DOHH2 (cell line): ENCODE measurements at regions not wholly inside any gene's neighbourhood (a gene's known extent, or its start where the extent isn't known, plus 50 kb on each side); places are given as distances from the start of the nearest gene placed in this dataset.

Experiments used
- H3F3A ChIP-seq: fragments of 200-600 bp; sonication (generic), shearing (Covaris generic); 2 replicates; pipeline ENCODE4 v1.6.0; 2016; ENCODE audit warnings: antibody characterized with exemption, mild to moderate bottlenecking; ENCODE audit not compliant: control insufficient read depth, insufficient read depth
- H3K27ac ChIP-seq: fragments of 200-600 bp; sonication (generic); 2 replicates; pipeline ENCODE4 v1.5.1; 2014; ENCODE audit warnings: low read depth, mild to moderate bottlenecking, low read length, moderate library complexity
- H3K27me3 ChIP-seq: fragments of 200-600 bp; sonication (generic); 2 replicates; pipeline ENCODE4 v1.6.1; 2014; ENCODE audit warnings: mild to moderate bottlenecking, low read length, mixed read lengths; ENCODE audit not compliant: control insufficient read depth
- H3K36me3 ChIP-seq: fragments of 200-600 bp; sonication (generic); 2 replicates; pipeline ENCODE4 v1.6.1; 2014; ENCODE audit warnings: mild to moderate bottlenecking, low read length, moderate library complexity, mixed read lengths; ENCODE audit not compliant: control insufficient read depth
- H3K4me1 ChIP-seq: fragments of 200-600 bp; sonication (generic); 2 replicates; pipeline ENCODE4 v1.6.1; 2014; ENCODE audit warnings: mild to moderate bottlenecking, low read length, mixed read lengths; ENCODE audit not compliant: control insufficient read depth
- H3K4me2 ChIP-seq: fragments of 200-600 bp; sonication (generic); 2 replicates; pipeline ENCODE4 v1.6.0; 2014; ENCODE audit warnings: mild to moderate bottlenecking, low read length, moderate library complexity
- H3K4me3 ChIP-seq: fragments of 200-600 bp; sonication (generic); 2 replicates; pipeline ENCODE4 v1.5.1; 2014; ENCODE audit warnings: mild to moderate bottlenecking, low read length, mixed read lengths
- H3K79me2 ChIP-seq: fragments of 200-600 bp; sonication (generic); 2 replicates; pipeline ENCODE4 v1.6.1; 2014; ENCODE audit warnings: mild to moderate bottlenecking, low read length, mixed read lengths; ENCODE audit not compliant: control insufficient read depth
- H3K9me2 ChIP-seq: fragments of 200-600 bp; sonication (generic); replicated peaks from 2 replicates; pipeline ENCODE4 v1.6.1; 2014; ENCODE audit warnings: mild to moderate bottlenecking, low read length, mixed read lengths; ENCODE audit not compliant: control insufficient read depth
- H3K9me3 ChIP-seq: fragments of 200-600 bp; sonication (generic); 2 replicates; pipeline ENCODE4 v1.6.1; 2014; ENCODE audit warnings: antibody characterized with exemption, low read length, mixed read lengths; ENCODE audit not compliant: control insufficient read depth, insufficient read depth
- H4K20me1 ChIP-seq: fragments of 200-600 bp; sonication (generic); 2 replicates; pipeline ENCODE4 v1.6.0; 2014; ENCODE audit warnings: low read depth, mild to moderate bottlenecking, antibody characterized with exemption, low read length, moderate library complexity; ENCODE audit not compliant: control insufficient read depth, insufficient read depth
- EZH2phosphoT487 ChIP-seq: fragments of 200-600 bp; sonication (generic); IDR thresholded peaks from 2 replicates; pipeline ENCODE4 v1.6.1; 2017; ENCODE audit warnings: borderline replicate concordance, mild to moderate bottlenecking, antibody characterized with exemption, low read length, moderate library complexity, mixed read lengths
- TF ChIP-seq, protein P1 (sequence below): fragments of 200-600 bp; sonication (generic); IDR thresholded peaks from one replicate; pipeline ENCODE4 v1.5.1; 2014; ENCODE audit warnings: antibody characterized with exemption, mild to moderate bottlenecking, low read depth, low read length; ENCODE audit not compliant: poor library complexity, severe bottlenecking

DNA sequence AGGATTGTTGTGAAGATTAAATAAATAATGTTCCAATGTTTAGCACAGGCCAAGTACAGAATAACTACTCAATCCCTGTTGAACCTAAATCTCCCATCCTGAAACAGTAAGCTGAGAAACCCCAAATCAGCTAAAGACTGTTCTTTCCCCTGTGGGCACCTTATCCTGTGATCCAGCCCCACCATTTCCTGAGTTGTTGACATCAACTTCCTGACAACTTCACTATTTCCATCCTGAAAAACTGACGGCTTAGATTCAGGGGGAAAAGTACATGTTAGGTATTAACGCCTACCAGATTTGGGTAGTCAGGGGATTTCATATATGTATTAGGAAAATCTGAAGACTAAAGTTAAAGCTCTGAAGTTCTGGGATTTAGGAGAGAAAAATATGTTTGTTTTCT lies 51.7 kb upstream of the PALMD start:
- TF ChIP-seq, protein P1, sequence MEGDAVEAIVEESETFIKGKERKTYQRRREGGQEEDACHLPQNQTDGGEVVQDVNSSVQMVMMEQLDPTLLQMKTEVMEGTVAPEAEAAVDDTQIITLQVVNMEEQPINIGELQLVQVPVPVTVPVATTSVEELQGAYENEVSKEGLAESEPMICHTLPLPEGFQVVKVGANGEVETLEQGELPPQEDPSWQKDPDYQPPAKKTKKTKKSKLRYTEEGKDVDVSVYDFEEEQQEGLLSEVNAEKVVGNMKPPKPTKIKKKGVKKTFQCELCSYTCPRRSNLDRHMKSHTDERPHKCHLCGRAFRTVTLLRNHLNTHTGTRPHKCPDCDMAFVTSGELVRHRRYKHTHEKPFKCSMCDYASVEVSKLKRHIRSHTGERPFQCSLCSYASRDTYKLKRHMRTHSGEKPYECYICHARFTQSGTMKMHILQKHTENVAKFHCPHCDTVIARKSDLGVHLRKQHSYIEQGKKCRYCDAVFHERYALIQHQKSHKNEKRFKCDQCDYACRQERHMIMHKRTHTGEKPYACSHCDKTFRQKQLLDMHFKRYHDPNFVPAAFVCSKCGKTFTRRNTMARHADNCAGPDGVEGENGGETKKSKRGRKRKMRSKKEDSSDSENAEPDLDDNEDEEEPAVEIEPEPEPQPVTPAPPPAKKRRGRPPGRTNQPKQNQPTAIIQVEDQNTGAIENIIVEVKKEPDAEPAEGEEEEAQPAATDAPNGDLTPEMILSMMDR: no peak
- no peak for TF ChIP-seq EZH2phosphoT487
- H3K27ac ChIP-seq: no peak overlapping the region
- no peaks in the 10 kb centered on the region for H3K9me3 ChIP-seq
- H3K4me3 ChIP-seq: no peak overlapping the region
- H3K27me3 ChIP-seq: no peaks in the 10 kb centered on the region
- no peaks in the 10 kb centered on the region for H3K9me2 ChIP-seq
- no peaks in the 10 kb centered on the region for H3F3A ChIP-seq
- no peak overlapping the region for H3K4me2 ChIP-seq
- H3K79me2 ChIP-seq: no peaks in the 10 kb centered on the region
- H3K4me1 ChIP-seq: no peaks in the 10 kb centered on the region
- no peaks in the 10 kb centered on the region for H3K36me3 ChIP-seq
- no peaks in the 10 kb centered on the region for H4K20me1 ChIP-seq

DNA sequence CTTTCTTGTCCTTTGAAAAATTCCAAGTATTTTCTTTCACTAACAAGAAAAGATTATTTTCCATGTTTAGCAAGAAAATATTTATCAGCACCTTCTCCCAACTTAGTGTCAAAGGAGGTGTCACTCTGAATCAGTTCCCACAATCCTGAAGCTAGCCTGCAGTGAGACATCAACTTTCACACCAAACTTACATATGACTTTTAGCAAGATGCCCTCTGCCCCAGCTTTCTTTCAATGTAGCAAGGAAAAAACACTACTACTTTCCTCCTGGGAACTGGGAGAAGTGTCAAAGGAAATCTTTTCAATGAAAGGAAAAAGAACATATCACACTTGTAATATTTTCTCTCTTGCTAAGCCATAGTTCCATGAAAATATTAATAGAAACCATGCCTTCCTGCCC lies 50.9 kb upstream of the PALMD start:
- Histone ChIP-seq H3K9me2 (no peaks in the 10 kb centered on the region), H3K36me3 (no peaks in the 10 kb centered on the region), H3K4me1 (no peaks in the 10 kb centered on the region), H3K79me2 (no peaks in the 10 kb centered on the region), H3K9me3 (no peaks in the 10 kb centered on the region), H3K4me2 (no peak overlapping the region), H3F3A (no peaks in the 10 kb centered on the region), H3K27ac (no peak overlapping the region), H4K20me1 (no peaks in the 10 kb centered on the region), H3K27me3 (no peaks in the 10 kb centered on the region), H3K4me3 (no peak overlapping the region)
- no peak for TF ChIP-seq EZH2phosphoT487
- TF ChIP-seq, protein P1: no peak

DNA sequence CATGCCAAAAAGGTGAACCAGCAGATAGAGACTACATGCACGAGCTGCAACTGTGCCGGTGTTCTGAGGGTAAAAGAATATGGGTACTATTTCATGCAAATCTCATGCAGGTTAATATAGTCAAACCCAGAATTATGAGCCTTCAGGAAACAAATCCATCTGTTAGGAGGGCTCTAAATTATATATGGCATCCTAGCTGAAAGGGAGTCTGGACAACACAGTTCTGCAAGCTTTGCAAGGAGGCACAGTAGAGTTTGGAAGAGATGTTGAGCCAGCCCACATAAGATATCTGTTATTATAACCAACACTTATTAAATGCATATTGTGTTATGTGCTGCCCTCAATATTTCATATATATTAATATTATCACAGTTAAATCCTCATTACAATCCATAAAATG lies 50.5 kb upstream of the PALMD start:
- Histone ChIP-seq H3K36me3 (no peaks in the 10 kb centered on the region), H3K27me3 (no peaks in the 10 kb centered on the region)

More for the DNA sequence above, 50.5 kb upstream of the PALMD start:
- no peaks in the 10 kb centered on the region for H3K4me1 ChIP-seq
- H3K9me3 ChIP-seq: no peaks in the 10 kb centered on the region
- no peak overlapping the region for H3K4me3 ChIP-seq
- H3K27ac ChIP-seq: no peak overlapping the region
- TF ChIP-seq, protein P1: no peak
- no peak for TF ChIP-seq EZH2phosphoT487
- H4K20me1 ChIP-seq: no peaks in the 10 kb centered on the region
- H3K4me2 ChIP-seq: no peak overlapping the region
- no peaks in the 10 kb centered on the region for H3F3A ChIP-seq
- no peaks in the 10 kb centered on the region for H3K9me2 ChIP-seq
- H3K79me2 ChIP-seq: no peaks in the 10 kb centered on the region
